SK-N-MC (cell line): ENCODE measurements at regions not wholly inside any gene's neighbourhood (a gene's known extent, or its start where the extent isn't known, plus 50 kb on each side); places are given as distances from the start of the nearest gene placed in this dataset.

Experiments used
- EZH2 ChIP-seq: fragments of 200-600 bp; sonication (generic); IDR thresholded peaks from one replicate; pipeline ENCODE4 v1.6.1; 2017; ENCODE audit warnings: antibody characterized with exemption
- POLR2AphosphoS5 ChIP-seq: IDR thresholded peaks from 2 replicates; pipeline ENCODE4 v1.6.1; 2012; ENCODE audit warnings: mild to moderate bottlenecking, low read depth, low read length, borderline replicate concordance

DNA sequence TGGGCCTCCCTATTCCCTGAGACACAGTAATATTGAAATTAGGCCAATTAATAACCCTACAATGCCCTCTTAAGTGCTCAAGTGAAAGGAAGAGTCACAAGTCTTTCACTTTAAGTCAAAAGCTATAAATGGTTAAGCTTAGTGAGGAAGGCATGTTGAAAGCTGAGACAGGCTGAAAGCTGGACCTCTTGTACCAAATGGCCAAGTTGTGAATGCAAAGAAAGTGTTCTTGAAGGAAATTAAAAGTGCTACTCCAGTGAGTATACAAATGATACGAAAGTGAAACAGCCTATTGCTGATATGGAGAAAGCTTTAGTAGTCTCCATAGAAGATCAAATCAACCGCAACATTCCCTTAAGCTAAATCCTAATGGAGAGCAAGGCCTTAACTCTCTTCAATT, 140.8 kb downstream of the PTCSC3 start:
- TF ChIP-seq EZH2 (no peak), POLR2AphosphoS5 (no peak)
